ENCODE measurements at regions not wholly inside any gene's neighbourhood (a gene's known extent, or its start where the extent isn't known, plus 50 kb on each side); places are given as distances from the start of the nearest gene placed in this dataset.
"Not testable (repeated sequence)": the region's sequence is repeated elsewhere in the genome, so short reads cannot be mapped to it uniquely, and the experiment has no call there.

DNA sequence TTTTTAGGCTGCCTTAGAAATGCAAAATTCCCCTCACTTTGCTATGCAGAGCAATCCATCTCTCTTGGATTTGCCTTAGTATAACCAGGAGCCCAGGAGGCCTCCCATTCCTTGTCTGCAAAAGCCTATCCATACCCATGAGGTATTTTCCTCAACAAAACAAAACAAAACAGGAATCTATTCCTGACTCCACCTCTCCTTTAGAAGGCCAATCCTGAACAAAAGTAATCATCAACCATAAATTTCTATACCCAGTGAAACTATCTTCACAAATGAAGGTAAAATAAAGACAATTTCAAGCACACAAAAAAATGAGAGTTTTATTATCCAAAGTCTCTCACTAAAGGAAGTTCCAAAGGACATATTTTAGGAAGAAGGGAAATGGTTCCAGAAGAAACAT, 365.7 kb downstream of the KCNRG start:
- intact Hi-C loops (cut with DNase I) = no loop called here
- no peak for DNase-seq

DNA sequence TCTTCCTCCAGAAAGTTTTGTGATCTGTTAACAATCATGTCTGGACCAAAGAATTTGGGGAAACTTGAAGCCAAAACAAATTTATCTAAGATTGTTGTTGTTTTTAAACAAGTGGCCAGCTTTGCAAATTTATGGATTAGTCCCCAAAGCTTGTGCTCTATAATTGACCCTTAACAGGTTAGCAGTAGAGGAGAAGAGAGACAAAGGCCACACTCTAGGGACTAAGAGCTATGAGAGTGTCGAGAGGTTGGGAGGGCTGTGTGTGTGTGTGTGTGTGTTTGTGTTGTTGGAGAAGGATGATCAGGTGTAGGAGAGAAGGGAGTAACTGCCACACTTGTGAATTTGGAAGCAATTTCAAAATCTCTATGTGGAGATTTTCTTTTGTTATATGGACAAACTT, 367.3 kb downstream of the KCNRG start:
- intact Hi-C loops (cut with DNase I) = no loop called here
- no peak for DNase-seq

DNA sequence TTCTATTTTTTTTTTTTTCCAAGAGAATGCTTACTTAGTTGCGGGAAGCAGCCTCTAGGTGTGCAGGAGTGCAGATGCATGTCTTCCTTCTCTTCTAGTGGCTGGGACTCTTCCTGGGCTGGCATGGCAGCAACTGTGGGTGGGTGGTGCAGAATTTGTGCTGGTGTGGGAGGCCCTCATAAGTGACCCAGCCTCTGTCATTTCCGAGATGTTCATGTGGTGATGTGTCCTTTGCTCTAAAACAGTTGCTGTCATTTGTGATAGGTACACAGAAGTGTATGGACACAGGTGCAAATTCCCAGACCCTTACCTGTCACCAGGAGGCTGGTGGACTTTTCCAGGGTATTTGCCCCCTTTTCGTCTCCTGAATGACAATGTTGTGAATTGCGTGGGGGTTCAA, 367.7 kb downstream of the KCNRG start:
- intact Hi-C loops (cut with DNase I) = no loop called here
- no peak for DNase-seq

DNA sequence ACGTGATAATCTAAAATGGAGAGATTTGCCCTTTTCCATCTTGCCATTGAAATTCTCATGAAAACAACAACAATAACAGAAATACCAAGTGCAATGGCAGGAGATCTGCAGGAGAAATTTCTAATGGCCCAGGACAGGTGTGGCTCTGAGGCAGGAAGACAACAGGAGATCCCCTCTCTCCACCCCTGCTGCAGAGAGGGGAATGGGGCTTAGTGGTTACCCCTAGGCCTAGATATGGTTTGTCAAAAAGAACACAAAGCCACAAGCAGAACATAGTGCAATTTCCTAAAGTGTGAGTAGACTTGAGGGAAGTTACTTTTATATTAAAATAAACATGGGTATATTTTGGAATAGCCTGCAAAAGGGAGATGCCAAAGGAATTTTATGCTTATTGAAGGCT, 369.5 kb downstream of the KCNRG start:
- intact Hi-C loops (cut with DNase I) = no loop called here
- no peak for DNase-seq

DNA sequence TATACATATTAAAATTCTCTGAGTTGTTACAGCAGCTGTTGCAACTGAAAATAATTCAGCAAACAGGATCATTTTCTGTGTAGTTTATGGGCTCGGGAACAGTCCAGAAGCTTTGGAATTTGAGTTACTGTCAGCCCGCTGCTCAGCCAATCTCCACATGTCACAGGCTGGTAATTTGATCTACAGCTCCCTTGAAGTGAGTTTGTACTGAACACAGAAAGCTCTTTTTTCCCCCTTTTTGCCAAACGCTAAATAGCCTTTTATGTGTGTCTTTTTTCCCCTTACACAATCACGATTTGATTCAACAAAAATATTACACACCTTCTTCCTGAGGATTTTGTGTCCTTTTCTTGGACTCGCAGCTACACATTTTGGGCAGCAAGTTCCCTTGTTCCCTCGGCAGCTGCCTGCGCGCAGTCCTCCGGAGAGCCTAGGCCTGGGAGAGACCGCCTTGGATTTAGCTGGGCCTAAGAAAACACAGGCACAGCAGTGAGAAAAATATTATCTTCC, 371.4 kb downstream of the KCNRG start:
- DNase-seq = peak in 11 of 42 donors; percentile 8 to 49 (median 28)
- intact Hi-C loops (cut with DNase I) = no loop called here

DNA sequence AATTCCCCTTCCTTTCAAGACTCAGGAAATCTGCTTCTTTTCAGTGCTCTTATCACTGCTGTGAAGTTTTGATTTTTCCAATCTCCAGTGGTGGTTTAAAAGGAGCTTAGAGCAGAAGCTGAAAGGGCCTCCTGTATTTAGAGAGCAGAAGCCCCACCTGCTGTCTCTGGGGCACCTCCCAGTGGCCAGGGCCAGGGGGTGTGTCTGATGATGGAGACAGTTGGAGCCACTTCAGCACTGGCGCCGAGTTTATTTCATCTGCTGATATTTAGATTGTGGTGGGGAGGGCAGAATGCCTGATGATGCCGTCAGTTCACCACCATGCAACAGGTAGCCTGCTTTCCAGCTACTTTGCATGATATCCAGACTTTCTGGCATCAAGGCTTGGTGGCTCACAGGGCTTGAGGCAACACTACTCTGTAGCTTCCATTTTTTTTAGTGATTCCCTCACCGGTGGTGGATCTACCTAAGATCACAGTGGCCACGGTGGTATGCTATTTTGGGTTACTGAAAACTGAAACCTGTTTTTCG, 371.9 kb downstream of the KCNRG start:
- peak in 40 of 42 donors; percentile 20 to 78 (median 54) for DNase-seq
- intact Hi-C loops (cut with DNase I) = no loop called here

DNA sequence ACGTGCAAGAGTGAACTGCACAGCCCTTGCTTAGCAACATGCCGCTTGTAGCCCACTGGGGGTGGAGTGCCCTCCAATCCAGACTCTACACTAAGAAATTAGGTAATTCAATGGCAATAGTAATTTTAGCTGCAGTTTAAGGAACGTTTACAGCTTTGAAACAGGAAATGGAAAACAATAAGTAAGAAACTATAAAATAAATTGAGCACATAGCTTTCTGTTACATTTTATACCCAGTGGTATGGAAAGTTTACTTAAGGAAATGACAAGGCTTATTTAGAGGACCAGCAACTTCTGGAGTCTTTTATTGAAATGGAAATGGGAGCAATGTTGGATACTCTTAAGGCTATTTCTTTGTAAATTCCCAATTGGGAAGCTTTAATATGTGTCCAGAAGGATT, 373.2 kb downstream of the KCNRG start:
- intact Hi-C loops (cut with DNase I) = no loop called here
- DNase-seq = no peak

DNA sequence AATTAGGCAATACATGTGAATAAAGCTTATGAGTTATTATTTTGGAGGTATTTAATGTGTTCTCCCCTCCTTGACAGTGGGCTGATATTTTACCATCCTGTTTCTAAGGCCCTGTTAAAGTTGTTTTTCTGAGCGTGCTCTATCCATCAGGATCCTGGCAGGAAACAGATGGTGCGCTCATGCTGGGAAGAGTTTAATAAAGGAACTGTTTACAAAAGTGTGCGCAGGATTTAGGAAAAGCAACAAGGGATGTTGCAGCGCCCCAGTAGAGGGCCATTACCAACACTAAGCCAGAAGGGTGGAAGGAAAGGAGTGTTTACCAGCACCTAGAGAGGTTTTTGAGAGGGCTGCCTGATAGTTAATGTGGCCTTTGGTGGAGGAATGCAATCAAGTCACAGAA, 374.5 kb downstream of the KCNRG start:
- no peak for DNase-seq
- intact Hi-C loops (cut with DNase I) = no loop called here

DNA sequence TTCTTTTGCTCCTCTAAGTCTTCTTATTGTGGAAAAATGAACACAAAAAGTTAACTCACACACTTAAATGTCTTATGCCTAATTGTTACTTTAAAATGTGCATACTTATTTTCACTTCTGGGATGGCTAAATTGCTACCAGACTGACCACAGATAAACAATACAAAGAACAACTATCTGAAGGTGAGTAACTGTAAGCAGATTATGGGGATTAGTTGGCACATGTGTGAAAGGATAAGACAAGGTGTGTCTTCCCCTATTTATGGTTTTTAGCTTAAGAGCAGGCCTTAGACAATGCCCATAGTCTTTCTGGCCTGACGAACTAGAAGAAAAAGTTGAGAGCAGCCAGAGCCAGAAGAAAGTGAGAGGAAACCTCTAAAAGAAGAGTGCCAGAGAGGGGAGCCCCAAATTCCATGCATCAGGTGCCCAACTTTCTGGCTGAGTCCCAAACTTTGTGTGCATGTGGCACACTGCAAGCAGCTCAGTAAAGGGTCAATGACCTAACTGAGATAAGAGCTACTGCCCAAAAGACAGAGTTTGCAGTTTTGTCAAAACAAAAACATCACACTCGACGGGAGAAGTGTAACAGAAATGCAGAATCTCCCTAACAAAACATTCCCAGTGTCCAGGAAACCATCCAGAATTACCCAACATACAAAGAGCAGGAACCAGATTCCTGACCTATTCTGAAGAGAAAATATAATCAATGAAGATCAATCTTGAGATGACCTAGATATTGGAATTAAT, 375.4 kb downstream of the KCNRG start:
- DNase-seq = no peak
- intact Hi-C loops (cut with DNase I) = no loop called here

DNA sequence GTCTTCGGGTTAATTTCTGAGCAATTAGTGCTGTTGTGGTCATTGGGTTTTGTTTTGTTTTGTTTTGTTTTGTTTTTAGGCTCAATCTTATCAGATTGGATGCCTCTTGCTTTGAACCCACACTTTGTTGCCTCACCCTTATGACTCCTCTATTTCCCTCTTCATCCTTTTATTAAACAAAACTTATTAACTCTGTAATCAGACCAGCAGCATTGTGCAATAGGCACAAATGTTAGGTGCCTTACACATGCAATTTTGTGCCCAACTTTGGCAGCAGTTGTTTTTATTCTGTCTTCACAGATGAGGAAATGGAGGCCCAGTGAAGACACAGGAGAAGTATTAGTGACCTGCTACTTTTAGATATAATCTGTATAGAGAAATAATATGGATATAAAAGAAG, 377.7 kb downstream of the KCNRG start:
- intact Hi-C loops (cut with DNase I) = no loop called here
- DNase-seq = no peak

DNA sequence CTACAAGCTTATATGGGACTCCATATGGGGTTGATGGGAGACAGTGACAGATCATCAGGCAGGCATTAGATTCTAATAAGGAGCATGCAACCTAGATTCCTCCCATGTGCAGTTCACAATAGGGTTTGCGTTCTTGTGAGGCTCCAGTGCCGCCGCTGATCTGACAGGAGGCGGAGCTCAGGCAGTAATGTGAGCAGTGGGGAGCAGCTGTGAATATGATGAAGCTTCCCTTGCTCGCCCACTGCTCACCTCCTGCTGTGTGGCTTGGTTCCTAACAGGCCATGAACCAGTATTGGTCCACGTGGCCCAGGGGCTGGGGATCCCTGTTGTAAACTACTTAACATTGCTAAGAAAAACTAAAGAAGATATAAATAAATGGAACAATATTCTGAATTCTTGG, 378.4 kb downstream of the KCNRG start:
- intact Hi-C loops (cut with DNase I) = no loop called here
- DNase-seq = peak in 23 of 42 donors; percentile 5 to 64 (median 34)

DNA sequence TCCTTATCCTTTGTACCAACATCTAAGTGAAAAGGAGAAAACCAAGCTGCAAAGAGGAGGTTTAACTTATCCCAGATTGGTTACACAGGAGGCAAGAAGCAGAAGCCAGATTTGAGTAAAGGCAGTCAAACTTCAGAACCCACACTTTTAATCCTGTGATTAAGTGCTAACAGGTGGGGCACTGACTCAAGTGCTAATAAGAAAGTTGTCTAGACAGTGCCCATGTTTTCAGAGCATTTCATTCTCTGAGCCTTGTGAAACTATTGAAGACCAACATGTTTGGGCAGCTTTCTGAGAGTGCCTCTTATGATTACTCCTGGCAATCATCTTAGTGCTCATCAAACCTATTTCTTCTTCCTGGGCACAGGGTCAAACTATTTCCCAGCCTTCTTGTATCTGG, 380.8 kb downstream of the KCNRG start:
- intact Hi-C loops (cut with DNase I) = no loop called here
- DNase-seq = no peak

DNA sequence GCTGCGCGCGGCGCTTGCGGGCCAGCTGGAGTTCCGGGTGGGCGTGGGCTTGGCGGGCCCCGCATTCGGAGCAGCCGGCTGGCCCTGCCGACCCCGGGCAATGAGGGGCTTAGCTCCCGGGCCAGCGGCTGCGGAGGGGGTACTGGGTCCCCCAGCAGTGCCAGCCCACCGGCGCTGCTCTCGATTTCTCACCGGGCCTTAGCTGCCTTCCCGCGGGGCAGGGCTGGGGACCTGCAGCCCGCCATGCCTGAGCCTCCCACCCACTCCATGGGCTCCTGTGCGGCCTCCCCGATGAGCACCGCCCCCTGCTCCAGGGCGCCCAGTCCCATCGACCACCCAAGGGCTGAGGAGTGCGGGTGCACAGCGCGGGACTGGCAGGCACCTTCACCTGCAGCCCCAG, 381.4 kb downstream of the KCNRG start:
- DNase-seq; intact Hi-C loops (cut with DNase I): not testable (repeated sequence)

DNA sequence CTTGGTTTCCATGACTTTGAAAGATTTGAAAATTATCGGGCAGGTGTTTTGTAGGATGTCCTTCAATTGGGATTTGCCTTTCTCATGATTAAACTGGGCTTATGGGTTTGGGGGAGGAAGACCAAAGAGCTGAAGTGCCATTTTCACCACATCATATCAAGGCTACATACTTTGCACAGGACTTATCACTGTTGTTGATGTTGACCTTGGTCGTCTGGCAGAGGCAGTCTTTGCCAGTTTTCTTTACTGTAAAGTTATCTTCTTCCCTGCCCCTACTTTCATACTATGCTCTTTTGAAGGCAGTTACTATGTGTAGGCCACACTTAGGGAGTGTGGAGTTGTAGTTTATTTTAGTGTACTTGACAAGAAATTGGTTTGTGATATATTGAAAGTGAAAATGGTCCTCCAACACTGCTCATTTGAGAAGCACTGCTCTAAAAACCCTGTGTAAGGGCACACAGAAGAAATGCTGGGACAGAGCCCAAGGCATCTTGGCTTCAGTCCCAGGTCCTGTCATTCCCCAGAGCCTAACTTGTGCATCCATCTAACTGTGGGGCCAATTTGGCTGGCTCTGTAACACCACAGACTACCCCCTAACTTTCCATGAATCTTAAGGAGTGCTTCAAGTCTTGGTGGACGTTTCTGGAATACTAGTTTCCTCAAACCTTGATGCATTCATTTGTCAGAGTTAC, 384.9 kb downstream of the KCNRG start:
- DNase-seq = peak; percentile 24 to 93 (median 80)

DNA sequence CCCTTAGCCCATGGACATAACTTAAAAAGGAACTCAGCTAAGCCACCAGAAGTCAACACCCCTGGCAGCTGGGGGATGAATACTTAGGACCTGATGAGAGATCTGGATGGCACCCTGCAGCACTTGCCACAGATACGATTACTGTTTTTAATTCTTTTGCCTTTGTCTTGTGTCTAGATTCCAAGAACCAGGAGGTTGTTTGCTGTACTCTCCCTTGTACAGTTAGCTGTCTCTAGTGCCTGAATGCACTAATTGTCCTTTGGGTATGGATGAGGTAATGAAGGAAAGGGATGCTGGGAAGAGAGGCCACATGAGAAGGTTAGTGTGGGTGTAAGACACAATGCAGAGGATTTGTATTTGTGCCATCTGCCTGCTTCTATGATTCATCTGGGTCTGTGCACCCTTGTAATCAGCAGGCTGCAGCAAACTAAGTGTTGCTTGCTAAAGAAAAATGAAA, 385.8 kb downstream of the KCNRG start:
- DNase-seq = peak in 32 of 42 donors; percentile 16 to 89 (median 56)
- intact Hi-C loops (cut with DNase I) = loop anchor here (10.0 kb wide), 1 partner anchor 124 kb away; no protein-coding TSS in a partner anchor

More for the DNA sequence above, 384.9 kb downstream of the KCNRG start:
- intact Hi-C loops (cut with DNase I) = loop anchor here (10.0 kb wide), 1 partner anchor 125 kb away; no protein-coding TSS in a partner anchor

DNA sequence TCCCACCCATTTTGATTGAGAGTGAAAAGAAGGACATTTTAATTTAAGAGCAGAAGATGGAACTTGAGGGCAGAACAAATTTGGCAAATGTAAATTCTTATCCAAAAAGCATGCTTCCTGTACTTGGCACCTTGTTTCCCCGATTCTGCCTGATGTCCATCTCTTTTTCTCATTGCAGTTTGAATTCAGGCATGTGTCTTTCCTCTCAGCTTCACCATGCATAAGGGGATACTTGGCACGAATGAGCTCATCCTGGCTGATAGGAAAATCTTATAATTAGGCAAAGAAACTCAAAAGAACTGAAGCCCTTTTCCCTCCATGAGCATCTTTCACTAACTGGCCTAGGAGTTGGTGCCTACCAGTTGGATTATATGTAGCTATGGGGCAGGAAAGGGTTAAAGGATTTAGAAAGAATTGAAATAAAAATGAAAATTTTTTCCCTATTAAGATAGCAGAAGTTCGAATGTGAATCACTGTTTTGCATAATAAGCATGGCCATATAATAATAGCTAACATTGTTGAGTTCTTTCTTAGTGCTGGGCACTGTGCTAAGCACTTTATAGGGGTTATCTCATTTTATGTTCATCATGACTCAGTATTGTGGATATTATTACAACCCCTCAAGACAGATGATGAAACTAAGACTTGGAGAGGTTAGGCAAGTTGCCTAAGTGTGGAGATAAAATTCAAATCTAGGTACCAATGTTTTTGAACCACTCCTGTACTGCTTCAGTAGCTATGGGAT, 386.6 kb downstream of the KCNRG start:
- intact Hi-C loops (cut with DNase I) = loop anchor here (10.0 kb wide), 1 partner anchor 123 kb away; no protein-coding TSS in a partner anchor
- no peak for DNase-seq

DNA sequence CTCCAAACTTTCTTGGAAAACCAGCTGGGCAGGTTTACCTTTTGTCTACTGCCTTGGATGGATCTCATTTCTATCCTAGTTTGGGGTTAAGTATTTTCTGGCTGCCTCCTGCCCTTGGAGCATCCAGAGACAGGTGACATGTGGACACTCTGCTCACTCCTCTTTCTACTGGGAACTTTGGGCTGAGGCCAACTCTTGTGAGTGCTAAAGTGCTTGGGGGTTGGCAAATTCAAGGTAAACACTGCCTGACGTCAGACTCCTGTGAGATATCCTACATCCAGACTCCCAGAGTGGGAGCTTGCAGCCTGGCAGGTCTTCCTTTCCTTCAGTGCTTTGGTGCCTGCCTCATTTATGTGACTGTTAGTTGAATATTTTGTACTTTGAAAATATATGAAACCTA, 388.1 kb downstream of the KCNRG start:
- intact Hi-C loops (cut with DNase I) = loop anchor here (10.0 kb wide), 1 partner anchor 121 kb away; no protein-coding TSS in a partner anchor
- DNase-seq = no peak

DNA sequence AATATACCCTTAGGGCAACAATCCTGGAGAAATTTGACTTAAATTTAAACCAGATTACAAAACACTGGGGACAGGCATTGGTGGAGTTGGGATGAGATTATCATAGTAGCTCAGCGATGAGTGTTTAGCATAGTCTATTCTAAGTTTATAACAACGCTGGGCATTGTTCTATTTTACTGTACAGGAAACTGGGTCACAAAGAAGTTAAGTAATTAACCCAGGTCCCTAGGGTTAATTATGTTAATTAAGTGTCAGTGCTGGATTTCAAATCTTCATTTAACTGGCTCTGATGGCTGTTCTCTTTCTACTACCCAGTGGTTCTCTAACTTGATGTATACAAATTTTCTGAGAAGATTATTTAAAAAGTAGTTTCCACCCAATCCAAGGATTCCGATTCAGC, 388.9 kb downstream of the KCNRG start:
- intact Hi-C loops (cut with DNase I) = loop anchor here (10.0 kb wide), 1 partner anchor 121 kb away; no protein-coding TSS in a partner anchor
- DNase-seq = no peak

DNA sequence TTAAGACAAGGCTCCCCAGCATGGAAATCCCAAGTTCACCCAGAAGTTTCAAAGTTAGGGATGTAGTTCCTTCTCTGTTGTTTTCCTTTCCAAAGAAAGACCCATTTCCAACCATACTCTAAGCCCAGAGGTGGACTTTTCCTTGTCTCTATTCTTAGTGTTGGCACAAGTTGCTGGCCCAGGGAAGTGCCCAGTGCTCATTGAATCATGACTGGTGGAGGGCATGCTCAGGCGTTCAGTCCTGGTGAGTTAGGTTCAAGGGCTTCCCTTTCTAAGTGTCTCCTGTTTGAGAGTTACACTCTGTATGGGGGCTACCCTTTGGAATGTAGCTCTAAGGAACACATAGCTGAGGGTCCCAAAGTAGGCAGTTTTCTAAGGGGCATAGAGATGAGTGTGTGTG, 389.5 kb downstream of the KCNRG start:
- DNase-seq = no peak
- intact Hi-C loops (cut with DNase I) = loop anchor here (10.0 kb wide), 1 partner anchor 120 kb away; no protein-coding TSS in a partner anchor

Measured in head of caudate nucleus (tissue), 42 donors.